Panc1 (cell line): ENCODE measurements at regions not wholly inside any gene's neighbourhood (a gene's known extent, or its start where the extent isn't known, plus 50 kb on each side); places are given as distances from the start of the nearest gene placed in this dataset.
"Not testable (repeated sequence)": the region's sequence is repeated elsewhere in the genome, so short reads cannot be mapped to it uniquely, and the experiment has no call there.

ENCODE experiments used
- CTCF ChIP-seq: fragments of 450-650 bp; IDR thresholded peaks from 2 replicates; pipeline ENCODE4 v1.5.1; 2017; ENCODE audit warnings: mild to moderate bottlenecking
- REST ChIP-seq, 2 experiments: IDR thresholded peaks; 2 replicates each; pipeline ENCODE4 v1.6.1; 2011 to 2012; ENCODE audit warnings: low read depth in 2 of 2, control low read depth in 1 of 2, low read length in 1 of 2, mild to moderate bottlenecking in 1 of 2, moderate library complexity in 1 of 2; ENCODE audit not compliant: insufficient read depth in 1 of 2

GRCh38 chr2:186960241-186960640 is 111.3 kb upstream of the ZSWIM2 start:
- TF ChIP-seq REST (IDR thresholded peaks at IDR 0.05; ENCODE audit: insufficient read depth in 1 of 2, low read depth in 2 of 2, low read length in 1 of 2); CTCF: not testable (repeated sequence)
